MM.1S (cell line): ENCODE measurements at regions not wholly inside any gene's neighbourhood (a gene's known extent, or its start where the extent isn't known, plus 50 kb on each side); places are given as distances from the start of the nearest gene placed in this dataset.

Source experiments
- DNase-seq: peaks from one replicate; pipeline ENCODE4 v3.0.0-alpha.2; 2015
- H2AFZ ChIP-seq: fragments of 300-600 bp; sonication (generic); 2 replicates; pipeline ENCODE4 v1.6.0; 2016; ENCODE audit warnings: antibody characterized with exemption, low read length
- H3F3A ChIP-seq: fragments of 300-600 bp; sonication (generic); 2 replicates; pipeline ENCODE4 v1.6.1; 2016; ENCODE audit warnings: mild to moderate bottlenecking, antibody characterized with exemption, low read length, moderate library complexity, mixed read lengths; ENCODE audit not compliant: insufficient read depth
- H3K27ac ChIP-seq: fragments of 300-600 bp; sonication (generic); 2 replicates; pipeline ENCODE4 v1.5.1; 2016; ENCODE audit warnings: mild to moderate bottlenecking, low read length
- H3K27me3 ChIP-seq: fragments of 300-600 bp; sonication (generic); replicated peaks from 2 replicates; pipeline ENCODE4 v1.6.0; 2016; ENCODE audit warnings: low read length; ENCODE audit not compliant: insufficient read depth
- H3K36me3 ChIP-seq: fragments of 300-600 bp; sonication (generic); replicated peaks from 2 replicates; pipeline ENCODE4 v1.6.1; 2016; ENCODE audit warnings: mild to moderate bottlenecking, low read length, mixed read lengths; ENCODE audit not compliant: insufficient read depth
- H3K4me1 ChIP-seq: fragments of 300-600 bp; sonication (generic); 2 replicates; pipeline ENCODE4 v1.6.1; 2016; ENCODE audit warnings: low read length, mixed read lengths
- H3K4me2 ChIP-seq: fragments of 300-600 bp; sonication (generic); 2 replicates; pipeline ENCODE4 v1.6.0; 2016; ENCODE audit warnings: low read depth, low read length
- H3K4me3 ChIP-seq: fragments of 300-600 bp; sonication (generic); 2 replicates; pipeline ENCODE4 v1.5.1; 2016; ENCODE audit warnings: low read length, mixed read lengths
- H3K79me2 ChIP-seq: fragments of 300-600 bp; sonication (generic); 2 replicates; pipeline ENCODE4 v1.6.1; 2016; ENCODE audit warnings: mixed run types, low read length, mixed read lengths
- H3K9ac ChIP-seq: fragments of 300-600 bp; sonication (generic); 2 replicates; pipeline ENCODE4 v1.6.1; 2016; ENCODE audit warnings: low read length, mixed read lengths
- H3K9me2 ChIP-seq: fragments of 300-600 bp; sonication (generic); replicated peaks from 2 replicates; pipeline ENCODE4 v1.6.1; 2016; ENCODE audit warnings: mild to moderate bottlenecking, low read length, mixed read lengths; ENCODE audit not compliant: insufficient read depth
- H3K9me3 ChIP-seq: fragments of 300-600 bp; sonication (generic); replicated peaks from 2 replicates; pipeline ENCODE4 v1.6.1; 2016; ENCODE audit warnings: mild to moderate bottlenecking, low read length, mixed read lengths; ENCODE audit not compliant: insufficient read depth
- H4K20me1 ChIP-seq: fragments of 300-600 bp; sonication (generic); 2 replicates; pipeline ENCODE4 v1.6.1; 2016; ENCODE audit warnings: mild to moderate bottlenecking, low read length, moderate library complexity, mixed read lengths; ENCODE audit not compliant: insufficient read depth
- EZH2 ChIP-seq: fragments of 300-600 bp; sonication (generic); optimal IDR thresholded peaks from 2 replicates; pipeline ENCODE3; 2017; ENCODE audit warnings: low read depth, mild to moderate bottlenecking, antibody characterized with exemption, low read length, mixed read lengths
- EZH2phosphoT487 ChIP-seq: fragments of 300-600 bp; sonication (generic); IDR thresholded peaks from 2 replicates; pipeline ENCODE4 v1.6.1; 2018; ENCODE audit warnings: antibody characterized with exemption, low read length
- TF ChIP-seq, protein P1 (sequence below): fragments of 300-600 bp; sonication (generic); IDR thresholded peaks from 2 replicates; pipeline ENCODE4 v1.5.1; 2016; ENCODE audit warnings: antibody characterized with exemption, low read length, mixed read lengths

DNA sequence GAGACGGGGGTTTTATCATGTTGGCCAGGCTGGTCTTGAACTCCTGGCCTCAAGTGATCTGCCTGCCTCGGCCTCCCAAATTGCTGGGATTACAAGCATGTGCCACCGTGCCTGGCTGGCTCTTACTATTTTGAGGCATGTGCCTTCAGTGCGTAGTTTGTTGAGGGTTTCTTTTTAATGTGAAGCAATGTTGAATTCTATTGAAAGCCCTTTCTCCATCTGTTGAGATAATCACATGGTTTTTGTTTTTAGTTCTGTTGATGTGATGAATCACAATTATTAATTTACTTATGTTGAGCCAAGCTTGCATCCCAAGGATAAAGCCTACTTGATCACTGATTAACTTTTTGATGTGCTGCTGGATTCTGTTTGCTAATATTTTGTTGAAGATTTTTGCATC lies 290.9 kb downstream of the KCNRG start:
- H3K27ac ChIP-seq, result no peak overlapping the region
- no peaks in the 10 kb centered on the region for H3K4me1 ChIP-seq
- H3K4me2 ChIP-seq, result no peak overlapping the region
- H3K9me3 ChIP-seq, result no peaks in the 10 kb centered on the region
- no peaks in the 10 kb centered on the region for H3F3A ChIP-seq
- H3K27me3 ChIP-seq, result no peaks in the 10 kb centered on the region
- no peaks in the 10 kb centered on the region for H3K9me2 ChIP-seq
- H3K4me3 ChIP-seq, result no peak overlapping the region
- no peak for DNase-seq
- no peaks in the 10 kb centered on the region for H3K79me2 ChIP-seq
- H3K9ac ChIP-seq, result no peak overlapping the region
- no peaks in the 10 kb centered on the region for H3K36me3 ChIP-seq
- H4K20me1 ChIP-seq, result no peaks in the 10 kb centered on the region
- no peak overlapping the region for H2AFZ ChIP-seq
- TF ChIP-seq, protein P1, sequence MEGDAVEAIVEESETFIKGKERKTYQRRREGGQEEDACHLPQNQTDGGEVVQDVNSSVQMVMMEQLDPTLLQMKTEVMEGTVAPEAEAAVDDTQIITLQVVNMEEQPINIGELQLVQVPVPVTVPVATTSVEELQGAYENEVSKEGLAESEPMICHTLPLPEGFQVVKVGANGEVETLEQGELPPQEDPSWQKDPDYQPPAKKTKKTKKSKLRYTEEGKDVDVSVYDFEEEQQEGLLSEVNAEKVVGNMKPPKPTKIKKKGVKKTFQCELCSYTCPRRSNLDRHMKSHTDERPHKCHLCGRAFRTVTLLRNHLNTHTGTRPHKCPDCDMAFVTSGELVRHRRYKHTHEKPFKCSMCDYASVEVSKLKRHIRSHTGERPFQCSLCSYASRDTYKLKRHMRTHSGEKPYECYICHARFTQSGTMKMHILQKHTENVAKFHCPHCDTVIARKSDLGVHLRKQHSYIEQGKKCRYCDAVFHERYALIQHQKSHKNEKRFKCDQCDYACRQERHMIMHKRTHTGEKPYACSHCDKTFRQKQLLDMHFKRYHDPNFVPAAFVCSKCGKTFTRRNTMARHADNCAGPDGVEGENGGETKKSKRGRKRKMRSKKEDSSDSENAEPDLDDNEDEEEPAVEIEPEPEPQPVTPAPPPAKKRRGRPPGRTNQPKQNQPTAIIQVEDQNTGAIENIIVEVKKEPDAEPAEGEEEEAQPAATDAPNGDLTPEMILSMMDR, result no peak
- TF ChIP-seq EZH2phosphoT487 (no peak), EZH2 (no peak)

GRCh38 chr13:50309318-50309717 lies 294.1 kb downstream of the KCNRG start:
- no peak overlapping the region for H2AFZ ChIP-seq
- no peaks in the 10 kb centered on the region for H3K36me3 ChIP-seq
- no peaks in the 10 kb centered on the region for H3K79me2 ChIP-seq
- H3K4me1 ChIP-seq, result no peaks in the 10 kb centered on the region
- no peak overlapping the region for H3K9ac ChIP-seq
- no peaks in the 10 kb centered on the region for H3K9me3 ChIP-seq
- H3K4me2 ChIP-seq, result no peak overlapping the region
- no peaks in the 10 kb centered on the region for H3K27me3 ChIP-seq
- no peaks in the 10 kb centered on the region for H4K20me1 ChIP-seq
- no peak overlapping the region for H3K27ac ChIP-seq
- H3K4me3 ChIP-seq, result no peak overlapping the region
- no peak for DNase-seq
- TF ChIP-seq EZH2 (no peak), EZH2phosphoT487 (no peak)
- TF ChIP-seq, protein P1, result no peak
- H3F3A ChIP-seq, result no peaks in the 10 kb centered on the region
- no peaks in the 10 kb centered on the region for H3K9me2 ChIP-seq

GRCh38 chr13:50309882-50310594 lies 294.8 kb downstream of the KCNRG start:
- Histone ChIP-seq H3K4me1 (no peaks in the 10 kb centered on the region), H3K9me2 (no peaks in the 10 kb centered on the region), H3K9me3 (no peaks in the 10 kb centered on the region), H3K9ac (no peak overlapping the region), H3F3A (no peaks in the 10 kb centered on the region), H3K36me3 (no peaks in the 10 kb centered on the region), H2AFZ (no peak overlapping the region), H3K27me3 (no peaks in the 10 kb centered on the region), H3K79me2 (no peaks in the 10 kb centered on the region), H3K4me3 (no peak overlapping the region), H3K4me2 (no peak overlapping the region), H3K27ac (no peak overlapping the region), H4K20me1 (no peaks in the 10 kb centered on the region)
- TF ChIP-seq EZH2 (no peak), EZH2phosphoT487 (no peak)
- TF ChIP-seq, protein P1, result no peak
- DNase-seq, result no peak
